Psoas muscle (tissue), 7 donors: ENCODE measurements at regions not wholly inside any gene's neighbourhood (a gene's known extent, or its start where the extent isn't known, plus 50 kb on each side); places are given as distances from the start of the nearest gene placed in this dataset.

Source experiments
- ATAC-seq, 4 donors: fragments of 200-7000 bp; cut with Tn5 transposase; one replicate each; pipeline ENCODE4 v1.9.1; 2020; ENCODE audit warnings: moderate library complexity in 3 of 4, mild to moderate bottlenecking in 2 of 4
- DNase-seq, 2 donors: peaks; one replicate each; pipeline ENCODE4 v3.0.0-alpha.2; 2020
- H3K27ac ChIP-seq: fragments of 200-600 bp; one replicate; pipeline ENCODE4 v1.8.0; 2022
- H3K27me3 ChIP-seq, 3 donors: fragments of 200-600 bp in 1 of 3; one replicate each; pipeline versions ENCODE4 v1.6.1 to v1.8.0; 2013 to 2022; ENCODE audit warnings: low read length in 2 of 3, mild to moderate bottlenecking in 2 of 3, moderate library complexity in 1 of 3; ENCODE audit not compliant: insufficient read depth in 3 of 3
- H3K36me3 ChIP-seq, 2 donors: fragments of 200-600 bp in 1 of 2; one replicate each; pipeline versions ENCODE4 v1.6.1 to v1.8.0; 2013 to 2022; ENCODE audit warnings: low read depth in 1 of 2, mild to moderate bottlenecking in 1 of 2, moderate library complexity in 1 of 2; ENCODE audit not compliant: insufficient read depth in 1 of 2
- H3K4me1 ChIP-seq: fragments of 200-600 bp; one replicate; pipeline ENCODE4 v1.8.0; 2022
- H3K4me3 ChIP-seq: fragments of 200-600 bp; one replicate; pipeline ENCODE4 v1.8.0; 2022; ENCODE audit warnings: mild to moderate bottlenecking
- H3K9me3 ChIP-seq: fragments of 200-600 bp; one replicate; pipeline ENCODE4 v1.8.0; 2022
- WGBS, 3 donors: extraction: QIAGEN DNeasy Blood & Tissue Kit; methylation state at CpG; one replicate each; pipeline versions ENCODE4 v1.1.6 to v1.1.7; 2013; 5-methylcytosine and 5-hydroxymethylcytosine counted together
- intact Hi-C, 2 donors: fragments of 100-400 bp; cut with DNase I; formaldehyde crosslinking; loops; one replicate each; pipeline versions ENCODE4 v1.11.0 to v1.14.2; 2022
- TF ChIP-seq, protein P1 (sequence below): fragments of 200-600 bp; IDR thresholded peaks from one replicate; pipeline ENCODE4 v1.8.0; 2022; ENCODE audit warnings: antibody characterized with exemption
- donor health status: healthy with polysubstance abuse.
- donor health status: DM: no; HTN: no; CAD: no; lungs with moderate emphysema.
- donor health status: Bipolar disorder and iron deficiency.
- donor health status: healthy.
- donor health status: DM: yes; HTN: yes; CAD: no.
- donor health status: DM: no; HTN: no; CAD: no.
- donor health status: DM: yes; HTN: yes; CAD: no.

DNA sequence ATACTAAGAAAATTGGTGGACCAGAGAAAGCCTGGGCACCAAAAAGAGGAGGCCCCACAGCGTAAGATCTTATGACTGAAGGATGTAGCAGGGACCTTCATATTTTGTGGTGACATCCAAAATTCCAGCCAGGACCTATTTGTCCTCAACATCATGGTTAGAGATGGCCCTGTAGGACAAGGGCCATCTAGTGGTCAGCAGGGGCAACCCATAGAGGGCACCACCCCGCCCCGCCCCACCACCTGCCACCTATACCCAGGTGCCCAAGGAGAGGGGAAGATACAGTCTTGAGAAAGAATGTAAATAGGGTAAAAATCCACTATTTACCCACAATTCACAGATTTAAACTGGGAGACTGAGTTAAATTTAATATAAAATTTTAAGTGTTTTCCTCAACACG lies 59.6 kb upstream of the TMEM163 start:
- 87 to 96% (median 96%) methylated on average over 4 of the region's 4 CpGs for WGBS, 3 donors
- DNase-seq (no peak), ATAC-seq (no peak)
- Histone ChIP-seq H3K4me1 (no peaks in the 10 kb centered on the region), H3K27ac (no peak overlapping the region), H3K4me3 (no peak overlapping the region), H3K9me3 (no peaks in the 10 kb centered on the region), H3K36me3 (no peaks in the 10 kb centered on the region), H3K27me3 (no peaks in the 10 kb centered on the region)
- TF ChIP-seq, protein P1, sequence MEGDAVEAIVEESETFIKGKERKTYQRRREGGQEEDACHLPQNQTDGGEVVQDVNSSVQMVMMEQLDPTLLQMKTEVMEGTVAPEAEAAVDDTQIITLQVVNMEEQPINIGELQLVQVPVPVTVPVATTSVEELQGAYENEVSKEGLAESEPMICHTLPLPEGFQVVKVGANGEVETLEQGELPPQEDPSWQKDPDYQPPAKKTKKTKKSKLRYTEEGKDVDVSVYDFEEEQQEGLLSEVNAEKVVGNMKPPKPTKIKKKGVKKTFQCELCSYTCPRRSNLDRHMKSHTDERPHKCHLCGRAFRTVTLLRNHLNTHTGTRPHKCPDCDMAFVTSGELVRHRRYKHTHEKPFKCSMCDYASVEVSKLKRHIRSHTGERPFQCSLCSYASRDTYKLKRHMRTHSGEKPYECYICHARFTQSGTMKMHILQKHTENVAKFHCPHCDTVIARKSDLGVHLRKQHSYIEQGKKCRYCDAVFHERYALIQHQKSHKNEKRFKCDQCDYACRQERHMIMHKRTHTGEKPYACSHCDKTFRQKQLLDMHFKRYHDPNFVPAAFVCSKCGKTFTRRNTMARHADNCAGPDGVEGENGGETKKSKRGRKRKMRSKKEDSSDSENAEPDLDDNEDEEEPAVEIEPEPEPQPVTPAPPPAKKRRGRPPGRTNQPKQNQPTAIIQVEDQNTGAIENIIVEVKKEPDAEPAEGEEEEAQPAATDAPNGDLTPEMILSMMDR = no peak
- intact Hi-C loops = no loop called here

GRCh38 chr2:134780972-134781371 lies 57.4 kb upstream of the ACMSD start:
- no peaks in the 10 kb centered on the region for H3K27me3 ChIP-seq
- ATAC-seq = no peak
- no peak overlapping the region for H3K4me3 ChIP-seq
- no peak for DNase-seq
- H3K4me1 ChIP-seq = no peaks in the 10 kb centered on the region
- WGBS, 3 donors = 21 to 32% (median 22%) methylated on average over 1 of the region's 1 CpG
- TF ChIP-seq, protein P1 = no peak
- no peak overlapping the region for H3K27ac ChIP-seq
- H3K9me3 ChIP-seq = no peaks in the 10 kb centered on the region
- H3K36me3 ChIP-seq = no peaks in the 10 kb centered on the region
- intact Hi-C loops = no loop called here

- Histone ChIP-seq H3K4me3 (no peak overlapping the region), H3K4me1 (no peaks in the 10 kb centered on the region), H3K27me3 (no peaks in the 10 kb centered on the region), H3K27ac (no peak overlapping the region), H3K36me3 (no peaks in the 10 kb centered on the region), H3K9me3 (no peaks in the 10 kb centered on the region)
- TF ChIP-seq, protein P1 = no peak
- intact Hi-C loops = no loop called here
- WGBS, 3 donors = 80 to 81% (median 80%) methylated on average over 7 of the region's 7 CpGs
- DNase-seq (no peak), ATAC-seq (no peak)
Measured at GRCh38 chr2:134782107-134782506, 56.3 kb upstream of the ACMSD start.

DNA sequence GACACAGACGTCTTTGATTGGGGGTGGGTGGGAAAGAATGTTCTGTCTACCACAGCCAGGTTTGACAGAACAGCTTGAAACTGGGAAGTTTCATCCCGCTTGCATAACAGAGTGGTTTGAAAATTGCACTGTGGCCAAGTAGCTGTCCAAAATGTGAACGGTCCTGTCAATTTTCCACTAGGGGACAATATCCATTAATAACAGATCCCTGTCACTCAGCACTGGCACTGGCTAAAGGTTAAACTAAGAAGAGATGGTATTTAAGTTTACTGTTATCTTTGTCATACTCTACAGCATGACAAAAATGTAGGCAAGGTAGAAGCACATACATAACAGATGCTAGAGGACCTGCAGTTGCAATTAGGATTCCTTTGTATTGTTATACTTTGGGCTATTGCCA lies 55.6 kb upstream of the ACMSD start:
- TF ChIP-seq, protein P1 = peak; percentile 17
- Histone ChIP-seq H3K4me1 (no peaks in the 10 kb centered on the region), H3K27ac (no peak overlapping the region), H3K4me3 (no peak overlapping the region), H3K9me3 (no peaks in the 10 kb centered on the region), H3K27me3 (no peaks in the 10 kb centered on the region), H3K36me3 (no peaks in the 10 kb centered on the region)
- WGBS, 3 donors = 13 to 42% (median 34%) methylated on average over 3 of the region's 3 CpGs
- intact Hi-C loops = no loop called here
- DNase-seq (no peak), ATAC-seq (no peak)

GRCh38 chr2:134783912-134784311 lies 54.5 kb upstream of the ACMSD start:
- Histone ChIP-seq H3K9me3 (no peaks in the 10 kb centered on the region), H3K4me1 (no peaks in the 10 kb centered on the region), H3K27me3 (no peaks in the 10 kb centered on the region), H3K36me3 (no peaks in the 10 kb centered on the region), H3K27ac (no peak overlapping the region), H3K4me3 (no peak overlapping the region)
- 33 to 35% (median 34%) methylated on average over 2 of the region's 2 CpGs for WGBS, 3 donors
- TF ChIP-seq, protein P1 = no peak
- no peak for DNase-seq
- intact Hi-C loops = no loop called here
- ATAC-seq = no peak
